SU-DHL-6 (cell line): ENCODE measurements at regions not wholly inside any gene's neighbourhood (a gene's known extent, or its start where the extent isn't known, plus 50 kb on each side); places are given as distances from the start of the nearest gene placed in this dataset.

Source experiments
- H2AFZ ChIP-seq: fragments of 200-600 bp; sonication (generic); 2 replicates; pipeline ENCODE4 v1.6.1; 2014; ENCODE audit warnings: low read depth, mild to moderate bottlenecking, moderate library complexity, mixed read lengths, antibody characterized with exemption, low read length; ENCODE audit not compliant: severe bottlenecking
- H3F3A ChIP-seq: fragments of 200-600 bp; shearing (Covaris generic); 2 replicates; pipeline ENCODE4 v1.6.0; 2016; ENCODE audit warnings: antibody characterized with exemption, mild to moderate bottlenecking; ENCODE audit not compliant: insufficient read depth
- H3K27ac ChIP-seq: fragments of 200-600 bp; sonication (generic); 2 replicates; pipeline ENCODE4 v1.5.1; 2016; ENCODE audit warnings: low read depth, mild to moderate bottlenecking, low read length, moderate library complexity, mixed read lengths
- H3K27me3 ChIP-seq: fragments of 200-600 bp; sonication (generic), shearing (Covaris generic); 2 replicates; pipeline ENCODE4 v1.6.0; 2014; ENCODE audit warnings: mild to moderate bottlenecking, low read length
- H3K36me3 ChIP-seq: fragments of 200-600 bp; sonication (generic); 2 replicates; pipeline ENCODE4 v1.6.1; 2014; ENCODE audit warnings: mild to moderate bottlenecking, low read length, mixed read lengths
- H3K4me2 ChIP-seq: fragments of 300-600, 200-600 bp; shearing (Covaris generic), sonication (generic); 2 replicates; pipeline ENCODE4 v1.6.0; 2014; ENCODE audit warnings: low read length, low read depth, mild to moderate bottlenecking; ENCODE audit not compliant: poor library complexity, severe bottlenecking
- H3K4me3 ChIP-seq: fragments of 200-600 bp; sonication (generic); 2 replicates; pipeline ENCODE4 v1.5.1; 2014; ENCODE audit warnings: antibody characterized with exemption, low read length, mild to moderate bottlenecking, mixed read lengths; ENCODE audit not compliant: insufficient read depth, poor library complexity, severe bottlenecking
- H3K79me2 ChIP-seq: fragments of 200-600 bp; sonication (generic); 2 replicates; pipeline ENCODE4 v1.6.1; 2014; ENCODE audit warnings: mild to moderate bottlenecking, low read length, moderate library complexity; ENCODE audit not compliant: insufficient read depth
- H3K9ac ChIP-seq: fragments of 200-600 bp; sonication (generic); 2 replicates; pipeline ENCODE4 v1.7.0; 2014; ENCODE audit warnings: mild to moderate bottlenecking, low read length
- H3K9me2 ChIP-seq: fragments of 200-600 bp; sonication (generic); replicated peaks from 2 replicates; pipeline ENCODE4 v1.6.1; 2014; ENCODE audit warnings: low read length; ENCODE audit not compliant: insufficient read depth
- H3K9me3 ChIP-seq: fragments of 200-600 bp; sonication (generic); 2 replicates; pipeline ENCODE4 v1.6.1; 2014; ENCODE audit warnings: low read length, mixed read lengths; ENCODE audit not compliant: insufficient read depth
- H4K20me1 ChIP-seq: fragments of 200-600 bp; sonication (generic); 2 replicates; pipeline ENCODE4 v1.6.1; 2014; ENCODE audit warnings: low read depth, mild to moderate bottlenecking, antibody characterized with exemption, low read length, moderate library complexity, mixed read lengths
- CTCF ChIP-seq: fragments of 200-600 bp; sonication (generic); IDR thresholded peaks from one replicate; pipeline ENCODE4 v1.5.1; 2017; ENCODE audit warnings: antibody characterized with exemption, mild to moderate bottlenecking, low read length, moderate library complexity; ENCODE audit not compliant: insufficient read depth, poor library complexity, severe bottlenecking
- EZH2phosphoT487 ChIP-seq: fragments of 200-600 bp; sonication (generic), shearing (Covaris generic); conservative IDR thresholded peaks from 2 replicates; pipeline ENCODE4 v1.6.1; 2018; ENCODE audit warnings: mild to moderate bottlenecking, antibody characterized with exemption, low read length, moderate library complexity, mixed read lengths

- Histone ChIP-seq H3F3A (no peaks in the 10 kb centered on the region), H3K9ac (no peak overlapping the region), H3K9me2 (no peaks in the 10 kb centered on the region), H3K27me3 (no peaks in the 10 kb centered on the region), H3K4me3 (no peak overlapping the region), H4K20me1 (no peaks in the 10 kb centered on the region), H3K4me2 (no peak overlapping the region), H2AFZ (no peak overlapping the region), H3K36me3 (no peaks in the 10 kb centered on the region), H3K79me2 (no peaks in the 10 kb centered on the region), H3K27ac (no peak overlapping the region), H3K9me3 (no peaks in the 10 kb centered on the region)
- no peak for TF ChIP-seq CTCF
- no peak for TF ChIP-seq EZH2phosphoT487
These were observed 398.0 kb downstream of the EPHA7 start for GRCh38 chr6:93021235-93021915.

- no peaks in the 10 kb centered on the region for H3K27me3 ChIP-seq
- H3F3A ChIP-seq, result no peaks in the 10 kb centered on the region
- no peaks in the 10 kb centered on the region for H3K9me2 ChIP-seq
- no peak overlapping the region for H3K9ac ChIP-seq
- no peak overlapping the region for H3K4me3 ChIP-seq
- H3K27ac ChIP-seq, result no peak overlapping the region
- no peak overlapping the region for H3K4me2 ChIP-seq
- H2AFZ ChIP-seq, result no peak overlapping the region
- H3K79me2 ChIP-seq, result no peaks in the 10 kb centered on the region
- no peaks in the 10 kb centered on the region for H3K36me3 ChIP-seq
- no peaks in the 10 kb centered on the region for H4K20me1 ChIP-seq
- no peak for TF ChIP-seq CTCF
- TF ChIP-seq EZH2phosphoT487, result no peak
- no peaks in the 10 kb centered on the region for H3K9me3 ChIP-seq
These were observed 401.7 kb downstream of the EPHA7 start for GRCh38 chr6:93017626-93018025.

- Histone ChIP-seq H3F3A (no peaks in the 10 kb centered on the region), H2AFZ (no peak overlapping the region), H3K9me3 (no peaks in the 10 kb centered on the region), H3K4me3 (no peak overlapping the region), H3K36me3 (no peaks in the 10 kb centered on the region), H3K9me2 (no peaks in the 10 kb centered on the region), H3K27ac (no peak overlapping the region), H3K27me3 (no peaks in the 10 kb centered on the region), H3K79me2 (no peaks in the 10 kb centered on the region), H3K9ac (no peak overlapping the region), H3K4me2 (no peak overlapping the region), H4K20me1 (no peaks in the 10 kb centered on the region)
- TF ChIP-seq CTCF, result no peak
- no peak for TF ChIP-seq EZH2phosphoT487
These were observed 402.1 kb downstream of the EPHA7 start for GRCh38 chr6:93017213-93017612.
